ENCODE measurements at regions not wholly inside any gene's neighbourhood (a gene's known extent, or its start where the extent isn't known, plus 50 kb on each side); places are given as distances from the start of the nearest gene placed in this dataset.

DNA sequence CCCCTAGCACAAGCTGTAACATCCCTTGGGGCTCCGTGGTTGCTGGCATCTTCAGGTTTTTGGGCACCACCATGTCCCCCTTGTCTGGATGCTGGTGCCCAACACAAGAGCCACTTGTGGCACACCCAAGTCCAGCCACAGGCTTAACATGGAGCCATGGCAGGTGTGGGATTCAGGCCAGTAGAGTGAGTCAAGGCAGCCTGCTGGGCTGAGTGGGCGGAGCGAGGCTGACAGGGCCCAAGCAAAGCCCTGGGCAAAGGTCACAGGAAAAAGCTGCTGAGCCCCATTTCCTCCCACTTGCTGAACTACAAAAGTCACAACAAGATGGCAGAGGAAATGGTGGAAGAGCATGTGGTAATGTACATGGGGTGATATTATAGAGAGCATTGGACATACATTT, 950.7 kb upstream of the FLRT2 start:
- Mint-ChIP-seq H3K27ac (no peak overlapping the region), H3K27me3 (no peaks in the 10 kb centered on the region), H3K4me3 (no peak overlapping the region), H3K4me1 (no peaks in the 10 kb centered on the region), H3K36me3 (no peaks in the 10 kb centered on the region), H3K9me3 (ENCODE audit: low read depth) (peaks cover 3% of the 10 kb centered on the region)
- CTCF ChIA-PET = no interaction called here
- DNase-seq (no peak), ATAC-seq (no peak)

DNA sequence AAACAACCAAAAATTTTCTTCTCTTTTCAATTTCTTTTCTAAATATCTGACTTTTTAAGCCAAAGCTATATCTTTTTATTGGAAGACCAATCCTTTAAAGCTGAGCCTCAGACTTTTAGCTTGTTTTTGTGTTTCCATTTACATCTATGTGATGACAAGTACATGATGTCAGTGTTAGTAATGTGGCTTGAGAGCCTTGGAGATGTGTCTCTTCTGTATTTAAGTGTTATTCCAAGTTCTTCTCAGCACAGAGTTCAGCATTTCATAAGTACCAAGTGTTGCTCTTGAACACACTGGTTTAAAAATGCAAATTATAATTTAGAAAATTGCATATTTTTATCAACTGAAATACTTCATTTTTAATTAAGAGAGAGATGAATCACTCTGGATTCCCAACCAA, 948.9 kb upstream of the FLRT2 start:
- CTCF ChIA-PET = no interaction called here
- ATAC-seq = no peak
- DNase-seq = no peak
- Mint-ChIP-seq H3K4me3 (no peak overlapping the region), H3K9me3 (ENCODE audit: low read depth) (peaks cover 3% of the 10 kb centered on the region), H3K36me3 (no peaks in the 10 kb centered on the region), H3K4me1 (no peaks in the 10 kb centered on the region), H3K27me3 (no peaks in the 10 kb centered on the region), H3K27ac (no peak overlapping the region)

DNA sequence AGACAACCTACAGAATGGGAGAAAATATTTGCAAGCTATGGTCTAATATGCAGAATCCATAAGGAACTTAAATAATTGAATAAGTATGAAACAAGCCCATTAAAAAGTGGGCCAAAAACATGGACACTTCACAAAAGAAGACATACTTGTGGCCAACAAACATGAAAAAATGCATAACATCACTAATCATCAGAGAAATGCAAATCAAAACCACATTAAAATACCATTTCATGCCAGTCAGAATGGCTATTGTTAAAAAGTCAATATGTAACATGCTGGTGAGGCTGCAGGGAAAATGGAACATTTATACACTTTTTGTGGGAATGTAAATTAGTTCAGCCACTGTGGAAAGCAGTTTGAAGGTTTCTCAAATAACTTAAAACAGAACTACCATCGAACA, 945.4 kb upstream of the FLRT2 start:
- Mint-ChIP-seq H3K4me3 (no peak overlapping the region), H3K27ac (no peak overlapping the region), H3K36me3 (no peaks in the 10 kb centered on the region), H3K4me1 (no peaks in the 10 kb centered on the region), H3K27me3 (no peaks in the 10 kb centered on the region), H3K9me3 (ENCODE audit: low read depth) (peaks cover 3% of the 10 kb centered on the region)
- ATAC-seq = no peak
- DNase-seq = no peak
- CTCF ChIA-PET = no interaction called here

DNA sequence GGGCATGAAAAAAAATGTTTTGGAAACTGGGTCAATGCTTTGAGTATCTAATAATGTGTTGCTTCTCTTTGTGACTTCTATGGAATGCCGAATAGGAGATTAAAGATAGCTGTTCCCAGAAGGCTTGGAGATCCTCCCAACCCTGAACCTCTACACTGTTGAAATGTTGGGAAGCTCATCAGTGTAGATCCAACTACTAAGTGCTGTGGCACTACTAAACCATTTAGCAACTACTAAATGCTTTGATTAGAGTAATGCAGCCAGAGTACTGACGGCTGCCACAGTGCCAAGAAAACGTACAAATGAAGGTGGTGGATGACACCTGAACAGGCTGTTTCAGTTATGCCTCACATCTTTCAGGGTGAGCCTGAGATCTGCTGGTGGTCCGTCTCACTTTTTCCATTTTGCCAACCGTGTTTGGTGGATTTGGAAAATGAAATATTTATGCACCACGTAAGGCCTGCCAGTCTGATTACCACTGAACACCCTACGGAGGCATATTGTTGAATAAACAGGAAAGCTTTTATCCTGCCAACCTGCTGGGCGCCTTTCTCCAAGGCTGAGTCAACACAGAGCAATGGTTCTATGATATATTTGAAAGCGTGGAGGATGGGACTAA, 938.0 kb upstream of the FLRT2 start:
- ATAC-seq = no peak
- Mint-ChIP-seq H3K36me3 (no peaks in the 10 kb centered on the region), H3K27me3 (no peaks in the 10 kb centered on the region), H3K9me3 (ENCODE audit: low read depth) (peaks cover 5% of the 10 kb centered on the region), H3K4me3 (no peak overlapping the region), H3K4me1 (no peaks in the 10 kb centered on the region), H3K27ac (no peak overlapping the region)
- DNase-seq = no peak
- CTCF ChIA-PET = no interaction called here

DNA sequence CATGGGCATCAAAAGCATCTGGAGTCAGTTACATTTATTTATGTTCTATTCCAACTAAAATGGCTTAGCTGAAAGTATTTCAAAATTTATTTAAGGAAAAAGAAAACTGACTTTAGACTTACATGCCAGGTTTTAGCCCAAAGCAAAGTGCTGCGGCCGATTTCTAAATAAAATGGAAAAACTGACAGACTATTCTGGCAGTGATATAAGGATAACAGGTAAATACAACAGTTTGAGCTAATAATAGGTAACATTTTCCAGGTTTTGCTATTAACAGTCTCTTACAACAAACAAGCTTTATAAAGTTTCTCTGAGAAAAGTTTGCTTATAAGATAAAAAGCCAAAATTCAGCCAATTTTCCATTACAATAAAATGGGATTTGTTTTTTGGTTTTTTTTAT, 937.2 kb upstream of the FLRT2 start:
- Mint-ChIP-seq H3K4me1 (no peaks in the 10 kb centered on the region), H3K9me3 (ENCODE audit: low read depth) (peaks cover 5% of the 10 kb centered on the region), H3K4me3 (no peak overlapping the region), H3K27ac (no peak overlapping the region), H3K27me3 (no peaks in the 10 kb centered on the region), H3K36me3 (no peaks in the 10 kb centered on the region)
- DNase-seq (no peak), ATAC-seq (no peak)
- CTCF ChIA-PET = no interaction called here

DNA sequence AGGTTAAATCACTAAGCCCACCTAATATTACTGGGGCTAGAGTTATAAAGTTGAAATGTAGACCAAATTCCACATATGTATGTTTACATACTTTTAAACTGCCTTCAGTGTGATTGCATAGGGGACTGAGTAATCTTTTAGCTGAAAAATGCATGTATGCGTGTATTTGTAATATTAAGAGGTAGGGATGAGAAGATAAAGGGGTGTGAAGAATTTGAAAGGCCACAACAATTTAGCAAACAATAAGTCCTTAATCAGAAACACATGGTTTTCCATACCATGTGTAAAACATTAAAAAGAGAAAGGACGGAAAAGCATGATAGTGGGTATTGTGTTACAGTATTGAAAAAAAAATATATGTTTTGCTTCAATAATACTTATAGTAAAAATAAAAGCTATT, 919.9 kb upstream of the FLRT2 start:
- Mint-ChIP-seq H3K4me3 (no peak overlapping the region), H3K27me3 (no peaks in the 10 kb centered on the region), H3K36me3 (no peaks in the 10 kb centered on the region), H3K9me3 (ENCODE audit: low read depth) (peaks cover 5% of the 10 kb centered on the region), H3K27ac (no peak overlapping the region), H3K4me1 (no peaks in the 10 kb centered on the region)
- ATAC-seq (no peak), DNase-seq (no peak)
- CTCF ChIA-PET = no interaction called here

DNA sequence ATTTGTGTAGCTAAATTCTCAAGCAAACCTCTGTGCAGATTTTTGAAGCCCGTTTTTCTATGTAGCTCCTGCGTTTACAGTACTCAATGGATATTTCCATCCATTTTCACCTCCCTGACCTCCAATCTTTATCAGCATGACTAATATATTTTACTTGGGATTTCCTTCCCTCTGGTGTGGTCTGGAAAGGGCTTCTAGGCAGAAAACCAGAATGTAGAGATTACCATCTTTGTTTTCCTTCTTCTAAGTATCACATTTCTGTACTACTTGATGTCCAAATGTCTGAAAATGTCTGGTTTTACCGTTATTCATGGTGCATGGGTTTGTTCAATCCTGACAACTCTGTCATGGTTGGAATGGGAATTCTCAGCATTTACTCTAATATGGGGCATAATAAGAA, 907.6 kb upstream of the FLRT2 start:
- CTCF ChIA-PET = no interaction called here
- Mint-ChIP-seq H3K4me1 (no peaks in the 10 kb centered on the region), H3K4me3 (no peak overlapping the region), H3K9me3 (ENCODE audit: low read depth) (peaks cover 7% of the 10 kb centered on the region), H3K27me3 (no peaks in the 10 kb centered on the region), H3K27ac (no peak overlapping the region), H3K36me3 (no peaks in the 10 kb centered on the region)
- DNase-seq (no peak), ATAC-seq (no peak)

DNA sequence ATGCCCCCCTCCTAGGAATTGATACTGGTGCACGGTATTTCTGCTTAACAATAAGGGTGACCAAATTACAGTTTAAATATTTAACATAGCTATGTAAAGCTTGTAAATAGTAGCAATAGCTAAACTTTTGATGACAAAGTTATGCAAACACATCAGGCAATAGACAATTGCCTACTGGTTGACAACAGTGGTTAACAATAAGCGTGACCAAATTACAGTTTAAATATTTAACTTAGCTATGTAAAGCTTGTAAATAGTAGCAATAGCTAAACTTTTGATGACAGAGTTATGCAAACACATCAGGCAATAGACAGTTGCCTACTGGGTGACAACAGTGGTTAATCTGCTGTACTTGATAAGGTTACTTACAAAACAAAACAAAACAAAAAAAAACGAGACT, 886.5 kb upstream of the FLRT2 start:
- H3K9me3 Mint-ChIP-seq (ENCODE audit: low read depth) = peaks cover 3% of the 10 kb centered on the region
- H3K27ac Mint-ChIP-seq = no peak overlapping the region
- ATAC-seq = no peak
- no peaks in the 10 kb centered on the region for H3K36me3 Mint-ChIP-seq
- H3K4me1 Mint-ChIP-seq = no peaks in the 10 kb centered on the region
- CTCF ChIA-PET = no interaction called here
- H3K4me3 Mint-ChIP-seq = no peak overlapping the region
- H3K27me3 Mint-ChIP-seq = no peaks in the 10 kb centered on the region
- no peak for DNase-seq

DNA sequence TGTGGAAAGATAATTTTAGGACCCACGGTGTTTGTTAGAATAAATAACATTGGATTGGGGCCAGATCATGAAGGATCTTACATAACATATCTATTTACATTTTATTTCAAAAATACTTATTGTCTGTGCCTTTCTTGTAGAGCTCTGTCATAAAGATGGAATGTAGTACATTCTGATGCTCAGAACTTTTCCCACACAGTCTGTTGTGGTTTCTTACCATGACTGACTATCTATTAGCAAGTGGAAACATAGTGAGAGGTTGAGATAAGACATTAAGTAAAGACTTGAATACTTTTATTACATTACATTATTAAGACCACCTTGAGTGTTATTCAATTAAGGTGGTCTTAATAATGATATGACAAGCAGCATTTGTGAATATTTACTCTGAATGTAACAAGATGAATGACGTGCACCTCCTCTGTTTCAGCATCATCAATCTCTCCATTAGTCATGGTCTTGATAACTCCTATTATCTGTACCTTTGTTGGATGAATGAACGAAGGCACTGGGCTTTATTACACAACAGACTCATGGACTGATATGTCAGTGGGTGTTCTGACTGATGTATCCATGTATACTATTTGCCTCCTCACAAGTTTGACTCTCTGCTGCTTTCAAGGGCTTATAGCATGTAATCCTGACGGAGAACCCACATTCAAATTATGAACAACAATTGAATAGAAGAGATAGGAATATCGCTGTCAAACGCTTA, 883.0 kb upstream of the FLRT2 start:
- Mint-ChIP-seq H3K9me3 (ENCODE audit: low read depth) (peaks cover 6% of the 10 kb centered on the region), H3K27me3 (no peaks in the 10 kb centered on the region), H3K4me1 (no peaks in the 10 kb centered on the region), H3K4me3 (no peak overlapping the region), H3K36me3 (no peaks in the 10 kb centered on the region), H3K27ac (no peak overlapping the region)
- DNase-seq (no peak), ATAC-seq (no peak)
- CTCF ChIA-PET = no interaction called here

DNA sequence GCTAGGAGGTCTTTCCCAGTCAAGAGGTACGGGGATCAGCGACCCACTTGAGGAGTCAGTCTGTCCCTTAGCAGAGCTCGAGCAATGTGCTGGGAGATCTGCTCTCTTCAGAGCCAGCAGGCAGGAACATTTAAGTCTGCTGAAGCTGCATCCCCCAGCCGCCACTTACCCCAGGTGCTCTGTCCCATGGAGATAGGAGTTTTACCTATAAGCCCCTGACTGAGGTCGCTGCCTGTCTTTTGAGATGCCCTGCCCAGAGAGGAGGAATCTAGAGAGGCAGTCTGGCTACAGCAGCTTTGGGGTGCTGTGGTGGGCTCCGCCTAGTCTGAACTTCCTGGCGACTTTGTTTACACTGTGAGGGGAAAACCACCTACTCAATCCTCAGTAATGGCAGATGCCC, 874.9 kb upstream of the FLRT2 start:
- Mint-ChIP-seq H3K27me3 (no peaks in the 10 kb centered on the region), H3K9me3 (ENCODE audit: low read depth) (peaks cover 5% of the 10 kb centered on the region), H3K4me3 (no peak overlapping the region), H3K27ac (no peak overlapping the region), H3K4me1 (no peaks in the 10 kb centered on the region), H3K36me3 (no peaks in the 10 kb centered on the region)
- DNase-seq (no peak), ATAC-seq (no peak)
- CTCF ChIA-PET = no interaction called here

DNA sequence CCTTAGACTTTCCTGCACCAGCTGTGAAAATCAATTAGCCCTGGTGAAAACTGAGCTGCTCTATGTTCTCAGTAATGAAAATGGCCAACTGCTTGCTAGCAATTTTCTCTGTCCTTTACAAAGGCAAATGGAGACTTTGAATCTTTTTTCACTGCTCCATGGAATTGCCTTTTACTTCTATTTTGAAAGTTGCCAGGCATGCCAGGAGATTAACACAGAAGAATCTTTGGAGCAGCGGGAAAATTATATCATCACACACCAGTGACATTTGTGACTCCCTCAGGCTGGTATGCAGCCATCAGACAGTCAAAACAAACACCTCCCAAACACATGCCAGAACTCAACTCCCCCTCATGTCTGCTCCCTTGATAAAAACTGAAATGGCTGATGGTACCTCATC, 872.0 kb upstream of the FLRT2 start:
- Mint-ChIP-seq H3K9me3 (ENCODE audit: low read depth) (peaks cover 4% of the 10 kb centered on the region), H3K36me3 (no peaks in the 10 kb centered on the region), H3K4me1 (no peaks in the 10 kb centered on the region), H3K4me3 (no peak overlapping the region), H3K27me3 (no peaks in the 10 kb centered on the region), H3K27ac (no peak overlapping the region)
- DNase-seq = no peak
- CTCF ChIA-PET = no interaction called here
- ATAC-seq = no peak

DNA sequence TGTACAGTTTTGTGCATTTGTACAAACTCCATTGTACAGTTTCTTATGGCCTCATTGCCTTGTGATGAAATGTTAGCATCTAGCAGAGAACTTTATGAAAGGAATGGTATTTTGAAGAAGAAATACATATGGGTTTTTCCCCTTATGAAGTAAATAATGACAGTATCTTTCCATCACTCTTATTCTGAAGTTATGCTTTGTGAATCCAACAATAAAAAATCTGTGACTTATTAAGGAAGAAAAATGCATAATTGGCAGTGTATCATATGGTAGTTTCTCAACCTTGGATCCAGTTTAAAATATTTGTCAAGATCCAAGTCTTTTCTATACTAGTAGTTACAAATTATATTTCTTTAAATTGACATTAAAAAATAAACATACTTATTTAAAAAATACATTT, 859.1 kb upstream of the FLRT2 start:
- CTCF ChIA-PET = no interaction called here
- Mint-ChIP-seq H3K4me3 (no peak overlapping the region), H3K36me3 (no peaks in the 10 kb centered on the region), H3K4me1 (no peaks in the 10 kb centered on the region), H3K27ac (no peak overlapping the region), H3K9me3 (ENCODE audit: low read depth) (peaks cover 3% of the 10 kb centered on the region), H3K27me3 (no peaks in the 10 kb centered on the region)
- ATAC-seq (no peak), DNase-seq (no peak)

DNA sequence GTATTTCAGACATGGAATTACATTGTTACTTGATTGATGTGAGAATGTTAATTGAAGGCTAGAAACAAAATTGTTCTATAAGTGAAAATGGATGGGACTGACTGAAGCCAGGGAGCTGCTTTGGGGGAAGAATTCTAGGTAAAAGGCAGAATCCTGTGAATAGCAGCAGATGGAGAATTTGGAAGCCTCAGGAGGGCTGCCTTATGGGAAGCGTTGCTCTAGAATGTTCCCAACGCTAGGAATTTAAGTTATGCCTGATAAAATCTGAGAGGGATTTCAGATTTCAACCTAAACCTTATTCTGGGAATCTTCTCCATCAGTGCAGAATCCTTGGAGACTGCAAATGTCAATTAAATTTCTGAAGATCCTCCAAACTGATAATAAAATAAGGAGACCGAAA, 858.2 kb upstream of the FLRT2 start:
- no peak overlapping the region for H3K27ac Mint-ChIP-seq
- no peaks in the 10 kb centered on the region for H3K4me1 Mint-ChIP-seq
- no peaks in the 10 kb centered on the region for H3K36me3 Mint-ChIP-seq
- DNase-seq (no peak), ATAC-seq (no peak)
- H3K9me3 Mint-ChIP-seq (ENCODE audit: low read depth) = peaks cover 3% of the 10 kb centered on the region
- H3K4me3 Mint-ChIP-seq = no peak overlapping the region
- H3K27me3 Mint-ChIP-seq = no peaks in the 10 kb centered on the region
- CTCF ChIA-PET = no interaction called here

DNA sequence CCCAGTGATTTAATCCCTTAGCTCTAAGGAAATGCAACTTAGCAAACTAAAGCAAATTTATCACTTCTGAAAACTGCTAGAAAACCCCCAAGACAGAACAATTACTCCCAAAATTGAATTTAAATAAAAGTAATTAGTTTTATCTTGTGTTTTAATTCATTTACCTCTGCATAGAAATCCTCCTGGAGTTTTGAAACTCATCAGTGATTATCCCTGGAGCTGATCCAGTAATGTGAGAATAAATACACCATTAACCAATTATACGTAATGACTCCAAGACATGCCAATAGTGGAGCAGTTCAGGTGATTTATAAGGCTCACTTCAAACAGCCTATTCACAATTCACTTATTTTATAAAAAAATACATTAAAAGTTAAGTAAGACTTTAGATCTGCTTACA, 855.3 kb upstream of the FLRT2 start:
- H3K36me3 Mint-ChIP-seq = no peaks in the 10 kb centered on the region
- CTCF ChIA-PET = no interaction called here
- ATAC-seq = no peak
- no peaks in the 10 kb centered on the region for H3K4me1 Mint-ChIP-seq
- H3K27me3 Mint-ChIP-seq = no peaks in the 10 kb centered on the region
- no peak for DNase-seq
- no peaks in the 10 kb centered on the region for H3K9me3 Mint-ChIP-seq (ENCODE audit: low read depth)
- H3K27ac Mint-ChIP-seq = no peak overlapping the region
- no peak overlapping the region for H3K4me3 Mint-ChIP-seq

DNA sequence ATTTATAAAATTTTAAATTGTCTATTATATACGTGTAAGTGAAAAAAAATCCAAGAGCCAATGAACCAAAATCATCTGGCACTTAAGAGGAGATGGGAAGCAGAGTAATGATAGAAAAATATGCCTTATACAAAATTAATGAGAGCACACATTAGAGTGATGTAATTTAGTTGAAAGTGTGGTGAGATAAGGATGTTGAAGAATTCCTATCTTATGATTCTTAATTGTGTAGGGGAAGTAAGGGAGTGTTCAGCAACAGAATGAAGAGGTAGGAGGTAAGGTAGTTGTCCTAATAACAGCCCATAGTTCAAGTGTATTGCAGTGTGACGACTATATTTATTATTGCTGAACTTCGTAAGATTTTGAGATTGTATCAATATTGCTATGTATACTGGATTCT, 843.4 kb upstream of the FLRT2 start:
- H3K27me3 Mint-ChIP-seq = no peaks in the 10 kb centered on the region
- no peak for DNase-seq
- no peak overlapping the region for H3K27ac Mint-ChIP-seq
- peaks cover 10% of the 10 kb centered on the region for H3K9me3 Mint-ChIP-seq (ENCODE audit: low read depth)
- CTCF ChIA-PET = no interaction called here
- no peaks in the 10 kb centered on the region for H3K4me1 Mint-ChIP-seq
- H3K4me3 Mint-ChIP-seq = no peak overlapping the region
- H3K36me3 Mint-ChIP-seq = no peaks in the 10 kb centered on the region
- ATAC-seq = no peak

Data from activated CD8-positive, alpha-beta memory T cell treated with anti-CD3 and anti-CD28 coated beads, Interleukin-2, amount 10 ng/mL, durations not matched to agents 7 days and 5 days (primary cell).